IMR-90 (cell line): ENCODE measurements at regions not wholly inside any gene's neighbourhood (a gene's known extent, or its start where the extent isn't known, plus 50 kb on each side); places are given as distances from the start of the nearest gene placed in this dataset.

Experiments used
- ATAC-seq: fragments of 200-7000 bp; cut with Tn5 transposase; 2 replicates; pipeline ENCODE4 v1.9.1; 2020; ENCODE audit warnings: low read depth, mild to moderate bottlenecking, moderate library complexity
- BruUV-seq: library from RNA; stranded (reverse); fragments of 400-500 nt; replicated peaks from 2 replicates; lab custom pipeline; 2021; lab: Mats Ljungman, UMichigan
- CTCF ChIA-PET: fragments of 300-600 bp; formaldehyde crosslinking; extraction: SDS; loops from one replicate; lab custom pipeline; 2021; ENCODE audit warnings: antibody characterized with exemption; lab: Yijun Ruan, JAX
- POLR2A ChIA-PET: fragments of 300-600 bp; sonication (Branson Sonifier 250); formaldehyde crosslinking; loops from one replicate; lab custom pipeline; 2022; ENCODE audit warnings: antibody characterized with exemption; ENCODE audit not compliant: unreplicated experiment; lab: Charles Lee
- DNase-seq: peaks from one replicate; pipeline ENCODE4 v3.0.0; 2013
- H2AFZ ChIP-seq: replicated peaks from 2 replicates; pipeline ENCODE3; 2013; ENCODE audit warnings: low read length, mild to moderate bottlenecking; ENCODE audit not compliant: poor library complexity
- H2AK5ac ChIP-seq: 2 replicates; pipeline ENCODE4 v1.6.1; 2013; ENCODE audit warnings: low read depth, low read length, inconsistent platforms
- H2AK9ac ChIP-seq: replicated peaks from 2 replicates; pipeline ENCODE3; 2013; ENCODE audit warnings: mild to moderate bottlenecking, low read depth, low read length, moderate library complexity; ENCODE audit not compliant: poor library complexity
- H2BK120ac ChIP-seq: 2 replicates; pipeline ENCODE4 v1.6.1; 2013; ENCODE audit warnings: low read depth, low read length, inconsistent platforms
- H2BK15ac ChIP-seq: 3 replicates; pipeline ENCODE4 v1.6.1; 2013; ENCODE audit warnings: low read depth, low read length, inconsistent platforms
- H2BK20ac ChIP-seq: 2 replicates; pipeline ENCODE4 v1.6.1; 2013; ENCODE audit warnings: low read depth, mild to moderate bottlenecking, inconsistent platforms, low read length, moderate library complexity
- H2BK5ac ChIP-seq: 2 replicates; pipeline ENCODE4 v1.6.1; 2013; ENCODE audit warnings: mild to moderate bottlenecking, low read depth, low read length, inconsistent platforms; ENCODE audit not compliant: poor library complexity, severe bottlenecking
- H3K14ac ChIP-seq: replicated peaks from 2 replicates; pipeline ENCODE4 v1.6.1; 2013; ENCODE audit warnings: low read depth, low read length, inconsistent platforms
- H3K18ac ChIP-seq: 2 replicates; pipeline ENCODE4 v1.6.1; 2013; ENCODE audit warnings: low read depth, low read length, control low read depth
- H3K23ac ChIP-seq: 2 replicates; pipeline ENCODE4 v1.6.1; 2013; ENCODE audit warnings: low read depth, low read length, inconsistent platforms
- H3K27ac ChIP-seq: 2 replicates; pipeline ENCODE4 v1.5.1; 2013; ENCODE audit warnings: mild to moderate bottlenecking, control low read depth, low read length; ENCODE audit not compliant: insufficient read depth
- H3K27me3 ChIP-seq: 2 replicates; pipeline ENCODE4 v1.6.1; 2013; ENCODE audit warnings: low read length; ENCODE audit not compliant: control insufficient read depth, insufficient read depth
- H3K36me3 ChIP-seq: 2 replicates; pipeline ENCODE4 v1.6.1; 2013; ENCODE audit warnings: low read length, mixed read lengths; ENCODE audit not compliant: control insufficient read depth, insufficient read depth
- H3K4ac ChIP-seq: 2 replicates; pipeline ENCODE4 v1.6.1; 2013; ENCODE audit warnings: low read depth, low read length, inconsistent platforms
- H3K4me1 ChIP-seq: 2 replicates; pipeline ENCODE4 v1.6.1; 2013; ENCODE audit warnings: low read length, mixed read lengths; ENCODE audit not compliant: control insufficient read depth, insufficient read depth
- H3K4me2 ChIP-seq: 2 replicates; pipeline ENCODE4 v1.6.1; 2013; ENCODE audit warnings: low read depth, mild to moderate bottlenecking, control low read depth, low read length, moderate library complexity
- H3K4me3 ChIP-seq: 2 replicates; pipeline ENCODE4 v1.5.1; 2013; ENCODE audit warnings: low read depth, mild to moderate bottlenecking, control low read depth, low read length, moderate library complexity; ENCODE audit not compliant: insufficient read depth
- H3K56ac ChIP-seq: 2 replicates; pipeline ENCODE4 v1.6.1; 2013; ENCODE audit warnings: low read length, inconsistent platforms; ENCODE audit not compliant: insufficient read depth; ENCODE audit errors: extremely low read depth
- H3K79me1 ChIP-seq, 2 experiments: 2 replicates each; pipeline ENCODE4 v1.6.1; 2013; ENCODE audit warnings: low read length in 2 of 2, inconsistent platforms in 1 of 2, low read depth in 1 of 2
- H3K9ac ChIP-seq: 2 replicates; pipeline ENCODE4 v1.6.1; 2013; ENCODE audit warnings: low read depth, low read length, control low read depth
- H3K9me1 ChIP-seq: 2 replicates; pipeline ENCODE4 v1.6.1; 2013; ENCODE audit warnings: low read length, inconsistent platforms; ENCODE audit not compliant: insufficient read depth
- H3K9me3 ChIP-seq: 2 replicates; pipeline ENCODE4 v1.6.1; 2013; ENCODE audit warnings: low read length; ENCODE audit not compliant: control insufficient read depth, insufficient read depth
- H4K20me1 ChIP-seq: 2 replicates; pipeline ENCODE4 v1.6.1; 2013; ENCODE audit warnings: low read length, inconsistent platforms; ENCODE audit not compliant: insufficient read depth
- H4K5ac ChIP-seq: 2 replicates; pipeline ENCODE4 v1.6.1; 2013; ENCODE audit warnings: mild to moderate bottlenecking, low read depth, low read length, control low read depth
- H4K8ac ChIP-seq, 2 experiments: 2 replicates each; pipeline ENCODE4 v1.6.1; 2013; ENCODE audit warnings: low read depth in 2 of 2, low read length in 2 of 2, control low read depth in 1 of 2, inconsistent platforms in 1 of 2
- H4K91ac ChIP-seq: 2 replicates; pipeline ENCODE4 v1.6.1; 2013; ENCODE audit warnings: low read depth, low read length, inconsistent platforms; ENCODE audit not compliant: insufficient read depth
- BHLHE40 ChIP-seq: fragments of 150-350 bp; IDR thresholded peaks from 2 replicates; pipeline ENCODE4 v1.6.1; 2016; ENCODE audit warnings: mild to moderate bottlenecking, low read depth, low read length
- CEBPB ChIP-seq: IDR thresholded peaks from 2 replicates; pipeline ENCODE4 v1.6.1; 2012; ENCODE audit warnings: low read depth, low read length, improper control_type of control experiment
- CHD1 ChIP-seq: IDR thresholded peaks from 2 replicates; pipeline ENCODE4 v1.6.1; 2012; ENCODE audit warnings: low read depth, low read length, improper control_type of control experiment
- FOS ChIP-seq: fragments of 150-350 bp; IDR thresholded peaks from 2 replicates; pipeline ENCODE4 v1.6.1; 2016; ENCODE audit warnings: low read depth, low read length
- MAFK ChIP-seq: IDR thresholded peaks from 2 replicates; pipeline ENCODE4 v1.6.1; 2012; ENCODE audit warnings: low read depth, low read length, improper control_type of control experiment
- MAZ ChIP-seq: IDR thresholded peaks from 2 replicates; pipeline ENCODE4 v1.6.1; 2012; ENCODE audit warnings: low read depth, mild to moderate bottlenecking, low read length, improper control_type of control experiment, moderate library complexity, borderline replicate concordance
- MXI1 ChIP-seq: IDR thresholded peaks from 2 replicates; pipeline ENCODE4 v1.6.1; 2012; ENCODE audit warnings: low read depth, mild to moderate bottlenecking, low read length, moderate library complexity, borderline replicate concordance
- NFE2L2 ChIP-seq: fragments of 150-350 bp; IDR thresholded peaks from 2 replicates; pipeline ENCODE4 v1.6.1; 2016; ENCODE audit warnings: low read depth, mild to moderate bottlenecking, low read length
- POLR2A ChIP-seq: IDR thresholded peaks from 2 replicates; pipeline ENCODE4 v1.6.1; 2012; ENCODE audit warnings: mild to moderate bottlenecking, low read depth, low read length
- RAD21 ChIP-seq: IDR thresholded peaks from 2 replicates; pipeline ENCODE4 v1.6.1; 2012; ENCODE audit warnings: low read length, improper control_type of control experiment
- RCOR1 ChIP-seq: IDR thresholded peaks from 2 replicates; pipeline ENCODE4 v1.6.1; 2012; ENCODE audit warnings: mild to moderate bottlenecking, low read length, improper control_type of control experiment; ENCODE audit not compliant: insufficient replicate concordance
- WGBS, 2 experiments: methylation state at CpG; one replicate each; pipeline versions ENCODE4 v1.1.5 to v1.1.7; 2013; ENCODE audit warnings: missing lambda C conversion rate in 2 of 2; ENCODE audit not compliant: insufficient read length in 1 of 2; ENCODE audit errors: extremely low coverage in 2 of 2; 5-methylcytosine and 5-hydroxymethylcytosine counted together
- dilution Hi-C: fragments of 300-500 bp; cut with HindIII; formaldehyde crosslinking; loops from one replicate; pipeline ENCODE4 v1.14.3; 2018; ENCODE audit warnings: low sequenced_read_pairs; ENCODE audit not compliant: unreplicated experiment
- in situ Hi-C: fragments of 300-500 bp; cut with MboI; formaldehyde crosslinking; loops from 3 replicates; pipeline ENCODE4 v1.14.3; 2019; ENCODE audit warnings: low sequenced_read_pairs, inconsistent platforms, mixed read lengths
- intact Hi-C: fragments of 100-400 bp; cut with micrococcal nuclease; formaldehyde crosslinking; loops from 2 replicates; pipeline ENCODE4 v1.10.0; 2022
- TF ChIP-seq, protein P1 (sequence below): fragments of 150-350 bp; IDR thresholded peaks from 2 replicates; pipeline ENCODE4 v1.6.1; 2017; ENCODE audit warnings: mild to moderate bottlenecking, antibody characterized with exemption, low read length, low read depth
- TF ChIP-seq, protein P2 (sequence below): conservative IDR thresholded peaks from 2 replicates; pipeline ENCODE4 v1.5.1; 2012; ENCODE audit warnings: mild to moderate bottlenecking, low read depth, low read length, improper control_type of control experiment

DNA sequence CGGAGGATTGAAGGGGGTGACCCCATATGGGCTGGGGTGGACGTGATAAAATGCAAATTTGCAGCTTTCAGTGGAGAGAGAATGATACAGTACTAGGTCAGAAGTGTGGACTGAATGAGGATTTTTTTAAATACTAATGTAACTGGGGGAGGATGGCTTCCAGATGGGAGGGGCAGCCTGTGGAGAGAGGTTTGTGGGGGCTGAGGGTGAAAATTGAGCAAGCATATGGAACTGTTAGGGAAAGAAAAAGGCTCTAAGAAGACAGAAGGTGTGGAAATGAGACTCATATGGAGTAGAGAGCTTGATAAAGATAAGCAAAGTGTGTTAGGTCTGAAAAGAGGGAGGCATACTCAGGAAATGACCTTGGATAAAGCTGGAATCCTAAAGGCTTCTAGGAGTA lies 926.4 kb downstream of the IGSF11 start:
- no peak overlapping the region for H2AK5ac ChIP-seq
- no peak overlapping the region for H3K18ac ChIP-seq
- H3K79me1 ChIP-seq = no peaks in the 10 kb centered on the region
- in situ Hi-C loops = no loop called here
- H2BK15ac ChIP-seq = no peak overlapping the region
- CTCF ChIA-PET = no interaction called here
- ATAC-seq (no peak), DNase-seq (no peak)
- H3K9ac ChIP-seq = no peak overlapping the region
- no peak overlapping the region for H3K56ac ChIP-seq
- TF ChIP-seq FOS = no peak
- TF ChIP-seq MXI1 = no peak
- TF ChIP-seq RAD21 = no peak
- TF ChIP-seq POLR2A = no peak
- TF ChIP-seq RCOR1 = no peak
- TF ChIP-seq BHLHE40 = no peak
- TF ChIP-seq MAZ = no peak
- TF ChIP-seq, protein P1, sequence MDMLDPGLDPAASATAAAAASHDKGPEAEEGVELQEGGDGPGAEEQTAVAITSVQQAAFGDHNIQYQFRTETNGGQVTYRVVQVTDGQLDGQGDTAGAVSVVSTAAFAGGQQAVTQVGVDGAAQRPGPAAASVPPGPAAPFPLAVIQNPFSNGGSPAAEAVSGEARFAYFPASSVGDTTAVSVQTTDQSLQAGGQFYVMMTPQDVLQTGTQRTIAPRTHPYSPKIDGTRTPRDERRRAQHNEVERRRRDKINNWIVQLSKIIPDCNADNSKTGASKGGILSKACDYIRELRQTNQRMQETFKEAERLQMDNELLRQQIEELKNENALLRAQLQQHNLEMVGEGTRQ = no peak
- no peak for TF ChIP-seq CHD1
- no peak for TF ChIP-seq CEBPB
- TF ChIP-seq, protein P2, sequence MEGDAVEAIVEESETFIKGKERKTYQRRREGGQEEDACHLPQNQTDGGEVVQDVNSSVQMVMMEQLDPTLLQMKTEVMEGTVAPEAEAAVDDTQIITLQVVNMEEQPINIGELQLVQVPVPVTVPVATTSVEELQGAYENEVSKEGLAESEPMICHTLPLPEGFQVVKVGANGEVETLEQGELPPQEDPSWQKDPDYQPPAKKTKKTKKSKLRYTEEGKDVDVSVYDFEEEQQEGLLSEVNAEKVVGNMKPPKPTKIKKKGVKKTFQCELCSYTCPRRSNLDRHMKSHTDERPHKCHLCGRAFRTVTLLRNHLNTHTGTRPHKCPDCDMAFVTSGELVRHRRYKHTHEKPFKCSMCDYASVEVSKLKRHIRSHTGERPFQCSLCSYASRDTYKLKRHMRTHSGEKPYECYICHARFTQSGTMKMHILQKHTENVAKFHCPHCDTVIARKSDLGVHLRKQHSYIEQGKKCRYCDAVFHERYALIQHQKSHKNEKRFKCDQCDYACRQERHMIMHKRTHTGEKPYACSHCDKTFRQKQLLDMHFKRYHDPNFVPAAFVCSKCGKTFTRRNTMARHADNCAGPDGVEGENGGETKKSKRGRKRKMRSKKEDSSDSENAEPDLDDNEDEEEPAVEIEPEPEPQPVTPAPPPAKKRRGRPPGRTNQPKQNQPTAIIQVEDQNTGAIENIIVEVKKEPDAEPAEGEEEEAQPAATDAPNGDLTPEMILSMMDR = no peak
- TF ChIP-seq NFE2L2 = no peak
- no peak for TF ChIP-seq MAFK
- no peak overlapping the region for H4K5ac ChIP-seq
- H2AK9ac ChIP-seq = no peak overlapping the region
- H3K9me1 ChIP-seq = no peaks in the 10 kb centered on the region
- H3K14ac ChIP-seq = no peak overlapping the region
- POLR2A ChIA-PET = no interaction called here
- H4K91ac ChIP-seq = no peak overlapping the region
- no peak overlapping the region for H3K23ac ChIP-seq
- no peaks in the 10 kb centered on the region for H3K36me3 ChIP-seq
- no peak overlapping the region for H2AFZ ChIP-seq
- dilution Hi-C loops = no loop called here
- no peaks in the 10 kb centered on the region for H3K9me3 ChIP-seq
- no peaks in the 10 kb centered on the region for H4K20me1 ChIP-seq
- no peaks in the 10 kb centered on the region for H3K4me1 ChIP-seq
- no peak overlapping the region for H4K8ac ChIP-seq
- intact Hi-C loops = no loop called here
- peaks cover 2% of the 10 kb centered on the region; the same call in 1 of the 2 replicates for H3K27me3 ChIP-seq
- H3K4me2 ChIP-seq = no peak overlapping the region
- no peak overlapping the region for H3K27ac ChIP-seq
- WGBS, 2 experiments = no CpG with 5 or more reads among the region's 2 CpGs
- no peak overlapping the region for H2BK5ac ChIP-seq
- no peak overlapping the region for H2BK120ac ChIP-seq
- H3K4ac ChIP-seq = no peak overlapping the region
- H3K4me3 ChIP-seq = no peak overlapping the region
- H2BK20ac ChIP-seq = no peak overlapping the region
- no TSS peak for BruUV-seq
